Cardiac muscle cell (in vitro differentiated cells and primary cell): ENCODE measurements at regions not wholly inside any gene's neighbourhood (a gene's known extent, or its start where the extent isn't known, plus 50 kb on each side); places are given as distances from the start of the nearest gene placed in this dataset.
"Not testable (repeated sequence)": the region's sequence is repeated elsewhere in the genome, so short reads cannot be mapped to it uniquely, and the experiment has no call there.

Experiments used
- DNase-seq, 2 donors: peaks; one replicate each; pipeline versions ENCODE4 v3.0.0 to v3.0.0-alpha.2; 2010 to 2017; ENCODE audit warnings: low read depth in 1 of 2, low spot score in 1 of 2
- H3K27ac ChIP-seq: fragments of 200-600 bp; sonication (generic); 2 replicates; pipeline ENCODE4 v1.5.1; 2016
- H3K27me3 ChIP-seq: fragments of 200-600 bp; sonication (generic); 2 replicates; pipeline ENCODE4 v1.6.0; 2016; ENCODE audit warnings: control low read depth
- H3K36me3 ChIP-seq: fragments of 200-600 bp; sonication (generic); 2 replicates; pipeline ENCODE4 v1.5.1; 2016; ENCODE audit warnings: control low read depth
- H3K4me1 ChIP-seq: fragments of 200-600 bp; sonication (generic); 2 replicates; pipeline ENCODE4 v1.8.1; 2017; ENCODE audit warnings: low read depth, mild to moderate bottlenecking, mixed run types
- H3K4me3 ChIP-seq: fragments of 200-600 bp; sonication (generic); 2 replicates; pipeline ENCODE4 v1.5.1; 2016; ENCODE audit warnings: mild to moderate bottlenecking
- H3K9me3 ChIP-seq: fragments of 200-600 bp; sonication (generic); 2 replicates; pipeline ENCODE4 v1.5.1; 2017; ENCODE audit warnings: low read depth, mild to moderate bottlenecking, control low read depth
- TF ChIP-seq, protein P1 (sequence below): IDR thresholded peaks from 2 replicates; pipeline ENCODE4 v1.5.1; 2012; ENCODE audit warnings: low read depth, mild to moderate bottlenecking, low read length

DNA sequence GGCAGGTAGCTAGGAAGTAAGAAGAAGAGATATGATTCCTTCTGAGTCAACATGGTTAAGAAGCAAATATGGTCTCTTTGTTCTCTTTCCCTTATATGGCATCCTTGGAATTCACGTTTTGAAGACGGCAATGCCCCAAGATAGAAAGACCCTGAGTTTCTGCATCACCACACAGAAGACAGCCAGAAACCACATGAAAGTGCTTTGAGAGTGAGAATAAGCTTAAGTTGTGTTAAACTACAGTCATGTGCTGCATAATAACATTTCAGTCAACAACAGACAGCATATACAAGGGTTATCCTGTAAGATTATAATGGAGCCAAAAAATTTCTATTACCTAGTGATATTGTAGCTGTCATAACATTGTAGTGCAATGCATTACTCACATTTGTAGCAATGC lies 89.9 kb upstream of the STEAP1 start:
- no peaks in the 10 kb centered on the region for H3K36me3 ChIP-seq
- no peak overlapping the region for H3K27ac ChIP-seq
- no peak overlapping the region for H3K4me3 ChIP-seq
- H3K4me1 ChIP-seq, result no peaks in the 10 kb centered on the region
- DNase-seq, result no peak
- no peaks in the 10 kb centered on the region for H3K9me3 ChIP-seq
- H3K27me3 ChIP-seq, result no peaks in the 10 kb centered on the region
- TF ChIP-seq, protein P1, sequence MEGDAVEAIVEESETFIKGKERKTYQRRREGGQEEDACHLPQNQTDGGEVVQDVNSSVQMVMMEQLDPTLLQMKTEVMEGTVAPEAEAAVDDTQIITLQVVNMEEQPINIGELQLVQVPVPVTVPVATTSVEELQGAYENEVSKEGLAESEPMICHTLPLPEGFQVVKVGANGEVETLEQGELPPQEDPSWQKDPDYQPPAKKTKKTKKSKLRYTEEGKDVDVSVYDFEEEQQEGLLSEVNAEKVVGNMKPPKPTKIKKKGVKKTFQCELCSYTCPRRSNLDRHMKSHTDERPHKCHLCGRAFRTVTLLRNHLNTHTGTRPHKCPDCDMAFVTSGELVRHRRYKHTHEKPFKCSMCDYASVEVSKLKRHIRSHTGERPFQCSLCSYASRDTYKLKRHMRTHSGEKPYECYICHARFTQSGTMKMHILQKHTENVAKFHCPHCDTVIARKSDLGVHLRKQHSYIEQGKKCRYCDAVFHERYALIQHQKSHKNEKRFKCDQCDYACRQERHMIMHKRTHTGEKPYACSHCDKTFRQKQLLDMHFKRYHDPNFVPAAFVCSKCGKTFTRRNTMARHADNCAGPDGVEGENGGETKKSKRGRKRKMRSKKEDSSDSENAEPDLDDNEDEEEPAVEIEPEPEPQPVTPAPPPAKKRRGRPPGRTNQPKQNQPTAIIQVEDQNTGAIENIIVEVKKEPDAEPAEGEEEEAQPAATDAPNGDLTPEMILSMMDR, result no peak

DNA sequence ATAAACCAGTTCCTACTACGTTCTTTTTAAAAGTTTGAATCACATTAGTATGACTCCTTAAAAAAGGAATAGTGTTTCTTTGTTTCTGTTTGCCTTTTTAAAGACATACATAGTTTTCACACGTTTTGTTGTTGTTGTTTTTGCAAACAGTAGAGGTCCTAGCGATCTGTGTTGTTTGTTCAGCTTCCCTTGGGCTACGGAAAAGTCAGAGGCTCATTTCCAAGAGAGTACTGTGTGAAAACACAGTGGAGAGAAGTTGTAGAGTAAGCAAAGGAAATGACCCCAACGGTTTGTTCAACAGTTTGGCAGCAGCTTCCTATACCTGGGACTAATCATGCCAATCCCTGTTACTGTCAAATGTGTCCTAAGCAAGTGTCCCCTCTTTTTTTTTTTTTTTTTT lies 87.1 kb upstream of the STEAP1 start:
- H3K4me1 ChIP-seq, result no peaks in the 10 kb centered on the region

DNA sequence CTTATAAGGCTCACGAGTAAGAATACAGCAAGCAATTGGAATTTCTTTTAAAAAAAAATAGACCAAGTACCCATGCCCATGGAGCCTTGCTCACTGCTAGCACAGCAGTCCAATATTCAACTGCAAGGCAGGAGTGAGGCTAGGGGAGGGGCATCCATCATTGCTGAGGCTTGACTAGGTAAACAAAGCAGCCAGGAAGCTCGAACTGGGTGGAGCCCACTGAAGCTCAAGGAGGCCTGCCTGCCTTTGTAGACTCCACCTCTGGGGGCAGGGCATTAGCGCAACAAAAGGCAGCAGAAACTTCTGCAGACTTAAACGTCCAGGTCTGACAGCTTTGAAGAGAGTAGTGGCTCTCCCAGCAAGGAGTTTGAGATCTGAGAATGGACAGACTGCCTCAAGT lies 84.0 kb upstream of the STEAP1 start:
- not testable (repeated sequence) for H3K27me3 ChIP-seq, H3K9me3 ChIP-seq, H3K4me3 ChIP-seq, DNase-seq, H3K36me3 ChIP-seq, H3K27ac ChIP-seq, H3K4me1 ChIP-seq

More for the DNA sequence above, 87.1 kb upstream of the STEAP1 start:
- H3K27me3 ChIP-seq, result no peaks in the 10 kb centered on the region
- H3K9me3 ChIP-seq, result no peaks in the 10 kb centered on the region
- TF ChIP-seq, protein P1, result no peak
- no peak overlapping the region for H3K27ac ChIP-seq
- H3K4me3 ChIP-seq, result no peak overlapping the region
- no peak for DNase-seq
- no peaks in the 10 kb centered on the region for H3K36me3 ChIP-seq

DNA sequence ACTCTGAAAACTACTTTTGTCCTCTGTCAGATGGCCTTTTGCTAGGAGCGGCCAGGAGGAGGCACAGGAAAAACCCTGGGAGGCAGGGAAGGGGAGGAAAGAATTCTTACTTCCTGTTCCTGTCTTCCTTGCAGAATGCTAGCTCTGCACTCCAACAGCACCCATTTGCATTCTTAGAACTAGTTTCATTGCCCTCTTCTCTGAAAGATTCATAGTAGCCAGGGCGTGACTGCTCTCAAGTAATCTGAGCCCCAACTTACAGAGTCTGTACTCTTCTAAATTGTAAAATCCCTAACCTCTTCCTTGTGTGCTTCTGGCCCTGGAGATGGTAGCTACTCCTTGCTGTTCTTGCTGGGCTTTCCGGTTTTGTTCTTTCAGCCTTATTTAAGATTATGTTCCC lies 75.3 kb upstream of the STEAP1 start:
- no peak overlapping the region for H3K4me3 ChIP-seq
- no peak for DNase-seq
- no peaks in the 10 kb centered on the region for H3K36me3 ChIP-seq
- H3K27ac ChIP-seq, result no peak overlapping the region
- TF ChIP-seq, protein P1, result no peak
- no peaks in the 10 kb centered on the region for H3K4me1 ChIP-seq
- no peaks in the 10 kb centered on the region for H3K27me3 ChIP-seq
- no peaks in the 10 kb centered on the region for H3K9me3 ChIP-seq

DNA sequence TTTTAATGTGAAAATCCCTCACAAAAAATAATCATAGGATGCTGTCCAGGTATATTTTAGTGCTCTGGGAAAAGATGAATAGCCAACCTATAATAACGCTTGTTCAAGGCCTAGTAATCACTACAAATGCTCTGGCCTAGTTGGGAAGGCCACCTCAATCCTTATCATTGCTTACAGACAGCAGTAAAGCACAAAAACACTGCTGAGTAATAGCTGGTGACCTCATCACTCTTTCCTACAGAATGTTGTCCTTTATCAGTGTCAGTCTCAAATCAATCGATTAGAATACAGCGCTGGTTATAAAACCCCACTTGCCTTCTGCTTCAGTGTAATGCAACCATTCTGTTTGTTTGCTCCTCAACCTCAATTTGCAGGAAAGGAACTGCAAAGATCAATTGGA lies 72.6 kb upstream of the STEAP1 start:
- Histone ChIP-seq H3K27me3 (no peaks in the 10 kb centered on the region), H3K36me3 (no peaks in the 10 kb centered on the region), H3K4me1 (no peaks in the 10 kb centered on the region), H3K9me3 (no peaks in the 10 kb centered on the region), H3K4me3 (no peak overlapping the region), H3K27ac (no peak overlapping the region)
- no peak for DNase-seq
- TF ChIP-seq, protein P1, result no peak

DNA sequence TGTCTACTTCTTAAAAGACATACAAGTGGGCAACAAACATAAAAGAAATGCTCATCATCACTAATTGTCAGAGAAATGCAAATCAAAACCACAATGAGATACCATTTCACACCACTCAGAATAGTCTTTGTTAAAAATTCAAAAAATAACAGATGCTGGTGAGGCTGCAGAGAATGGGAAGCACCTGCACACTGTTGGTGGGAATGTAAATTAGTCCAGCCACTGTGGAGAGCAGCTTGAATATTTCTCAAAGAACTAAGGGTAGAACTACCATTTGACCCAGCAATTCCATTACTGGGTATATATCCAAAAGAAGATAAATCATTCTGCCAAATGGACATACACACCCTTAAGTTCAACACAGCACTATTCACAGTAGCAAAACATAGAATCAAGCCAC lies 61.8 kb upstream of the STEAP1 start:
- Histone ChIP-seq H3K4me1 (no peaks in the 10 kb centered on the region), H3K36me3 (no peaks in the 10 kb centered on the region), H3K9me3 (no peaks in the 10 kb centered on the region), H3K27ac (no peak overlapping the region), H3K27me3 (no peaks in the 10 kb centered on the region), H3K4me3 (no peak overlapping the region)
- TF ChIP-seq, protein P1, result no peak
- DNase-seq, result no peak
